ENCODE measurements at regions not wholly inside any gene's neighbourhood (a gene's known extent, or its start where the extent isn't known, plus 50 kb on each side); places are given as distances from the start of the nearest gene placed in this dataset.

DNA sequence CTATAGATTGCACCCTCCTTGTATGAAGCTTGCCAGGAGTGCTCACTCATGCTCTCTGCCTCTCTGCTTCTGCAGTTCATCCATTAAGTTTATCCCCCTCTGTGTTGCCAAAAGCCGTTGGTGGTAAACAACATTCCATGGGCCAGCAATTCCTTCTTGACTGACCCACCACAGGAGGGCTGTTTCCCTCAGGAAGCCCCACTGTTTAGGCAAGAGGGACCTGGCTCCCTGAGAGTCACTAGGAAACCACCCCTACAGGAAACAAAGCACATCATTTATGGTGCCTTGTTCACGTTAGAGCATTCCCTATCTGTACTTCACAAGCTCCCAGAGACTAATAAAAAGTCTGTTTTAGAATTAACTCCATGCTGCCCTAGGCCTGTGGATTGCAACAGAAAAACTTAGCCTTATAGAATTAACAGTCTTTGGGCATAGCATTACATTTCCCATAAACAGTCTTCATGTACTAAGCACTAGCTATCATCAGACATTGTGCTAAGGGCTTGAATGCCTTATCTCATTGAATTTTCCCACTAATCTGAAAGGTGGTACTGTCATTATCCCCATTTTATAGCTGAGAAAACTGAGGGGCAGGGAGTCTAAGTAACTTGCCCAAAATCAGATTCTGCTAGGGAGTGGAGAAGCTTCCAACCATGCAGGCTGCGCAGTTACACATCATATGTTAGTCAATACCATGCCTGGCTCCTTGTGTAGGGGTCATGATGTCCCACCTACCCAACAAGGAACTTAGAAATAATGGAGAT is 149.9 kb downstream of the SHQ1 start:
- Histone ChIP-seq H3K4me3 (ENCODE audit: low read length in 2 of 2) (no peak overlapping the region), H3K4me1 (ENCODE audit: insufficient read depth, low read length) (no peaks in the 10 kb centered on the region), H3K36me3 (ENCODE audit: insufficient read depth, low read length) (no peaks in the 10 kb centered on the region), H3K27ac (ENCODE audit: low read depth, low read length) (no peak overlapping the region), H3K9me3 (ENCODE audit: control insufficient read depth in 1 of 2, low read length in 2 of 2) (no peaks in the 10 kb centered on the region), H3K27me3 (ENCODE audit: insufficient read depth, low read length) (no peaks in the 10 kb centered on the region)
- intact Hi-C loops (cut with micrococcal nuclease), result no loop called here
- ChIA-PET CTCF (ENCODE audit: partially characterized antibody) (no interaction called here), POLR2A (ENCODE audit: partially characterized antibody) (no interaction called here)
- no peaks in the 10 kb centered on the region for H3K4me1 Mint-ChIP-seq
- peaks cover 0 to 4% of the 10 kb centered on the region in 2 donors for H3K27me3 Mint-ChIP-seq
- H3K27ac Mint-ChIP-seq, result no peak overlapping the region
- no peak for DNase-seq
- no peaks in the 10 kb centered on the region for H3K36me3 Mint-ChIP-seq
- no peaks in the 10 kb centered on the region for H3K9me3 Mint-ChIP-seq
- H3K4me3 Mint-ChIP-seq, result no peak overlapping the region

GRCh38 chr3:72697717-72698116 is 150.5 kb downstream of the SHQ1 start:
- DNase-seq, result no peak
- no peaks in the 10 kb centered on the region for H3K36me3 ChIP-seq (ENCODE audit: insufficient read depth, low read length)
- H3K9me3 Mint-ChIP-seq, result no peaks in the 10 kb centered on the region
- H3K9me3 ChIP-seq (ENCODE audit: control insufficient read depth in 1 of 2, low read length in 2 of 2), result no peaks in the 10 kb centered on the region
- no peaks in the 10 kb centered on the region for H3K36me3 Mint-ChIP-seq
- H3K27me3 ChIP-seq (ENCODE audit: insufficient read depth, low read length), result no peaks in the 10 kb centered on the region
- POLR2A ChIA-PET (ENCODE audit: partially characterized antibody), result no interaction called here
- CTCF ChIA-PET (ENCODE audit: partially characterized antibody), result interaction anchor here (0.9 to 1.4 kb wide), 2 partner anchors 32 to 125 kb away, joined by 3 to 5 read pairs; no protein-coding TSS in a partner anchor
- H3K27me3 Mint-ChIP-seq, result peaks cover 0 to 4% of the 10 kb centered on the region in 2 donors
- no peak overlapping the region for H3K4me3 ChIP-seq (ENCODE audit: low read length in 2 of 2)
- no peaks in the 10 kb centered on the region for H3K4me1 Mint-ChIP-seq
- H3K27ac Mint-ChIP-seq, result no peak overlapping the region
- intact Hi-C loops (cut with micrococcal nuclease), result no loop called here
- no peak overlapping the region for H3K4me3 Mint-ChIP-seq
- H3K27ac ChIP-seq (ENCODE audit: low read depth, low read length), result no peak overlapping the region
- no peaks in the 10 kb centered on the region for H3K4me1 ChIP-seq (ENCODE audit: insufficient read depth, low read length)

GRCh38 chr3:72696815-72697214 is 151.4 kb downstream of the SHQ1 start:
- Mint-ChIP-seq H3K36me3 (no peaks in the 10 kb centered on the region), H3K27me3 (peaks cover 0 to 4% of the 10 kb centered on the region in 2 donors), H3K4me3 (no peak overlapping the region), H3K4me1 (no peaks in the 10 kb centered on the region), H3K9me3 (no peaks in the 10 kb centered on the region), H3K27ac (no peak overlapping the region)
- DNase-seq, result no peak
- no peaks in the 10 kb centered on the region for H3K9me3 ChIP-seq (ENCODE audit: control insufficient read depth in 1 of 2, low read length in 2 of 2)
- no peak overlapping the region for H3K27ac ChIP-seq (ENCODE audit: low read depth, low read length)
- intact Hi-C loops (cut with micrococcal nuclease), result no loop called here
- no peaks in the 10 kb centered on the region for H3K27me3 ChIP-seq (ENCODE audit: insufficient read depth, low read length)
- H3K4me1 ChIP-seq (ENCODE audit: insufficient read depth, low read length), result no peaks in the 10 kb centered on the region
- ChIA-PET POLR2A (ENCODE audit: partially characterized antibody) (no interaction called here), CTCF (ENCODE audit: partially characterized antibody) (interaction anchor here (0.7 to 1.4 kb wide), 3 partner anchors 31 to 149 kb away, joined by 3 to 5 read pairs (median 3); no protein-coding TSS in a partner anchor)
- no peak overlapping the region for H3K4me3 ChIP-seq (ENCODE audit: low read length in 2 of 2)
- H3K36me3 ChIP-seq (ENCODE audit: insufficient read depth, low read length), result no peaks in the 10 kb centered on the region

DNA sequence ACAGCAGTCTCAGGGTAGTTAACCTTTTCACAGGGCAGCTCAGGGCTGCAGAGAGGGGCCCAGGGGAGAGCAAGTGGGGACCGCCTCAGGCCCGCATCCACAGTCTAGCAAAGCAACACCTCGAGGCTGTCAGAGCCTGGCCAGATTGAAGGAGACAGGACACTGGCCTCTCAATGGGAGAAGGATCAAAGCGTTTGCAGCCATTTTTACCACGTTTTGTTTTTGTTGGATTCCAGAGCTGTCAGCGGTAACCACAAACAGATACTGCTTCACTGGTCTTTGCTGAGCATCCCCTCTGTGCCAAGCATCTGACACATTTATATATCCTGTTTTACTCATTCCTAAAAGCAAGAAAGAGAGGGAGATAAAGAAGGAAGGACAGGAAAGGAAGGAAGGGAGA is 153.8 kb downstream of the SHQ1 start:
- Histone ChIP-seq H3K27ac (ENCODE audit: low read depth, low read length) (no peak overlapping the region), H3K9me3 (ENCODE audit: control insufficient read depth in 1 of 2, low read length in 2 of 2) (no peaks in the 10 kb centered on the region), H3K36me3 (ENCODE audit: insufficient read depth, low read length) (no peaks in the 10 kb centered on the region), H3K4me3 (ENCODE audit: low read length in 2 of 2) (no peak overlapping the region), H3K27me3 (ENCODE audit: insufficient read depth, low read length) (no peaks in the 10 kb centered on the region), H3K4me1 (ENCODE audit: insufficient read depth, low read length) (no peaks in the 10 kb centered on the region)
- H3K4me3 Mint-ChIP-seq, result no peak overlapping the region
- peaks cover 0 to 2% of the 10 kb centered on the region in 2 donors for H3K27me3 Mint-ChIP-seq
- ChIA-PET POLR2A (ENCODE audit: partially characterized antibody) (no interaction called here), CTCF (ENCODE audit: partially characterized antibody) (no interaction called here)
- intact Hi-C loops (cut with micrococcal nuclease), result no loop called here
- no peak for DNase-seq
- H3K27ac Mint-ChIP-seq, result no peak overlapping the region
- no peaks in the 10 kb centered on the region for H3K4me1 Mint-ChIP-seq
- H3K36me3 Mint-ChIP-seq, result no peaks in the 10 kb centered on the region
- no peaks in the 10 kb centered on the region for H3K9me3 Mint-ChIP-seq

DNA sequence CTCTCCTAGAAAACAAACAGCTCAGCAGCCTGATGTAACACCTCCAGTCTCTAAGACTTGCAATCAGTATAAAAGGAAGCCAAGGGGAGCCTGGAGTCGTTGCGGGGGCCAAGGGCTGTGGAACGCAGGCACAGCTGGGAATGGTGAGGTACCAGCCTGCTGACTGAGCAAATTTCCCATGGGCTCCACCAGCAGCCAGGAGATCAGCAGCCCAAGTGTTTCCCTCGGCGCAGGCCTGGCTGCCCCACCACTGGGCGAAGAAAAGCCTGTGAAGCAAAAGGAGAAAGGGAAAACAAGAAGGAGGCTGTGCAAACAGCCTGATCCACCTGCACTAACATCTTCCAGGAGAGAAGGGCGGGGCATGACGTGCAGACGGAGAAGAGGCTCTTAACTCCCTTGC is 155.3 kb downstream of the SHQ1 start:
- no peaks in the 10 kb centered on the region for H3K27me3 ChIP-seq (ENCODE audit: insufficient read depth, low read length)
- Mint-ChIP-seq H3K27ac (no peak overlapping the region), H3K4me3 (no peak overlapping the region), H3K4me1 (no peaks in the 10 kb centered on the region), H3K36me3 (no peaks in the 10 kb centered on the region), H3K27me3 (peaks cover 0 to 2% of the 10 kb centered on the region in 2 donors), H3K9me3 (no peaks in the 10 kb centered on the region)
- H3K27ac ChIP-seq (ENCODE audit: low read depth, low read length), result no peak overlapping the region
- intact Hi-C loops (cut with micrococcal nuclease), result no loop called here
- ChIA-PET CTCF (ENCODE audit: partially characterized antibody) (no interaction called here), POLR2A (ENCODE audit: partially characterized antibody) (no interaction called here)
- H3K4me1 ChIP-seq (ENCODE audit: insufficient read depth, low read length), result no peaks in the 10 kb centered on the region
- H3K36me3 ChIP-seq (ENCODE audit: insufficient read depth, low read length), result no peaks in the 10 kb centered on the region
- no peaks in the 10 kb centered on the region for H3K9me3 ChIP-seq (ENCODE audit: control insufficient read depth in 1 of 2, low read length in 2 of 2)
- no peak overlapping the region for H3K4me3 ChIP-seq (ENCODE audit: low read length in 2 of 2)
- DNase-seq, result no peak

DNA sequence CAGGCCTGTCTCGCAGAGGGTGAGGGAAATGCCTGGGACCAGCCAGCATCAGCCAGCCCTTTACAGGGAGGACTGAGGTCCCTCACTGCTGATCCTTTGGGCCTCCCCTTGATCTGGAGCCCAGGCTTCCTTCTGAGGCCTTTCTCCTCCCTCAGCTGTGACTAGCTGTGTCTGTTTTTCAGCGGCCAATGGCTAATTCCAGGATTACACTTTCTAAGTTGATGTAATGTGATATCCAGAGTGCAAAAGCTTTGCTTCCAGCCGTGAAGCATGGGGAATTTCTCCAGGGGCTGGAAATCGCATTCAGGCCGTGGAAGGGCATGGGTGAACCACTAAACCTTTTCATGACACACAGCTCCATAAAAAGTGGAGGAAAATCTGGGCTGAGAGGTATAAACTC is 157.6 kb downstream of the SHQ1 start:
- POLR2A ChIA-PET (ENCODE audit: partially characterized antibody), result no interaction called here
- H3K4me3 ChIP-seq (ENCODE audit: low read length in 2 of 2), result no peak overlapping the region
- intact Hi-C loops (cut with micrococcal nuclease), result no loop called here
- no peak overlapping the region for H3K27ac ChIP-seq (ENCODE audit: low read depth, low read length)
- no peak for DNase-seq
- Mint-ChIP-seq H3K4me3 (no peak overlapping the region), H3K9me3 (no peaks in the 10 kb centered on the region), H3K27ac (no peak overlapping the region), H3K4me1 (no peaks in the 10 kb centered on the region), H3K27me3 (no peaks in the 10 kb centered on the region), H3K36me3 (no peaks in the 10 kb centered on the region)
- H3K27me3 ChIP-seq (ENCODE audit: insufficient read depth, low read length), result no peaks in the 10 kb centered on the region
- no peaks in the 10 kb centered on the region for H3K9me3 ChIP-seq (ENCODE audit: control insufficient read depth in 1 of 2, low read length in 2 of 2)
- no peaks in the 10 kb centered on the region for H3K36me3 ChIP-seq (ENCODE audit: insufficient read depth, low read length)
- CTCF ChIA-PET (ENCODE audit: partially characterized antibody), result interaction anchor here (1.8 kb wide), 1 partner anchor 24 kb away, joined by 5 read pairs; no protein-coding TSS in a partner anchor
- H3K4me1 ChIP-seq (ENCODE audit: insufficient read depth, low read length), result no peaks in the 10 kb centered on the region

- Histone ChIP-seq H3K27me3 (ENCODE audit: insufficient read depth, low read length) (no peaks in the 10 kb centered on the region), H3K36me3 (ENCODE audit: insufficient read depth, low read length) (no peaks in the 10 kb centered on the region), H3K4me1 (ENCODE audit: insufficient read depth, low read length) (no peaks in the 10 kb centered on the region), H3K27ac (ENCODE audit: low read depth, low read length) (no peak overlapping the region), H3K9me3 (ENCODE audit: control insufficient read depth in 1 of 2, low read length in 2 of 2) (no peaks in the 10 kb centered on the region), H3K4me3 (ENCODE audit: low read length in 2 of 2) (no peak overlapping the region)
- H3K4me1 Mint-ChIP-seq, result peaks cover 0 to 4% (median 2%) of the 10 kb centered on the region in 4 donors
- ChIA-PET CTCF (ENCODE audit: partially characterized antibody) (interaction anchor here (0.6 to 3.1 kb wide), 3 partner anchors 17 to 113 kb away, joined by 3 to 9 read pairs (median 4); no protein-coding TSS in a partner anchor), POLR2A (ENCODE audit: partially characterized antibody) (no interaction called here)
- peaks cover 0 to 1% (median 0%) of the 10 kb centered on the region in 8 donors for H3K9me3 Mint-ChIP-seq
- H3K27me3 Mint-ChIP-seq, result peaks cover 2 to 7% of the 10 kb centered on the region in 2 donors
- no peak for DNase-seq
- no peak overlapping the region for H3K4me3 Mint-ChIP-seq
- no peaks in the 10 kb centered on the region for H3K36me3 Mint-ChIP-seq
- H3K27ac Mint-ChIP-seq, result no peak overlapping the region
- intact Hi-C loops (cut with micrococcal nuclease), result no loop called here
Observed at GRCh38 chr3:72682936-72683452, 165.3 kb downstream of the SHQ1 start.

Measured in CD4-positive, alpha-beta memory T cell (primary cell).